NCI-H2029 (cell line): ENCODE measurements at regions not wholly inside any gene's neighbourhood (a gene's known extent, or its start where the extent isn't known, plus 50 kb on each side); places are given as distances from the start of the nearest gene placed in this dataset.
A peak's percentile ranks its signal among the peaks of the same experiment; 100 is the strongest.

Experiments
- DNase-seq: peaks from one replicate; lab custom pipeline; 2025; lab: John Stamatoyannopoulos, UW

GRCh38 chr5:89041249-89041779 lies 158.3 kb upstream of the MEF2C start:
- no peak for DNase-seq

DNA sequence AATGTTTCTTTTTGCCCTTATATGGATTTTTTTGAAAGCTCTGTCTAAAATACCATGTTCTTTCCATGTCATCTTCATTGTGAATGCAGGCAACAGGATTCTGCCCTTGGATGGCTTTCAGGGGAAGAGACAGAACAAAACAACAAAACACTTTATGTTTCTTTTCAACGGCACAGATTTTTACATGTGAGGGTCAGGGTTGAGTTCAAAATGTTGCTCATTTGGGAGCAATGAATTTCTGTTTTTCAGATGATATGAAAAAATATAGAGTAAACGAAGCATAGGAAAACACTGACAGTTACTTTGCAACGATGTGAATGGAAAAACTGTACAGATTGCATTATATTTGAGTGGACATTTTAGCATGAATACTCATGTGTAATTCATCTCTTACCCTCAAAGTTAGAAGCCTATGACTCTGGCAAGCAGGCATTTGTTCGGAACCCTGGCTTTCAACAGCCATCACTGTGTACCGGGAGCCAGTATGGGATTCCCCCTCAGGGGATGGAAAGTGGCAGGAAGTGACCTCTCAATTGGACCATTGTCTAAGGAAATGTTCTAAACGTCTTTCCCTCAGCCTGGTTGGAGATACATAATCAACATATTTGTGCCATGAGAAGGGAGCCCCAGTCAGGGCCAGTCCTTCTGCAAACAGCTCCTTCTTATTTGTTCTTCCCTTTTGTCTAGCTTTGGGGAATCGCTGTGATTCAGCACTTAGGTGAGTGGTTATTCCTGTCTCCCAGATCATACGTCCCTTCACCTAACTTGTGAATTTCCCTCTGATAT lies 153.9 kb upstream of the MEF2C start:
- no peak for DNase-seq

- no peak for DNase-seq
Observed at GRCh38 chr5:89036166-89036565, 153.2 kb upstream of the MEF2C start.

GRCh38 chr5:89034588-89034987 lies 151.6 kb upstream of the MEF2C start:
- no peak for DNase-seq

- DNase-seq, result no peak
Observed at GRCh38 chr5:89030798-89031197, 147.8 kb upstream of the MEF2C start.

DNA sequence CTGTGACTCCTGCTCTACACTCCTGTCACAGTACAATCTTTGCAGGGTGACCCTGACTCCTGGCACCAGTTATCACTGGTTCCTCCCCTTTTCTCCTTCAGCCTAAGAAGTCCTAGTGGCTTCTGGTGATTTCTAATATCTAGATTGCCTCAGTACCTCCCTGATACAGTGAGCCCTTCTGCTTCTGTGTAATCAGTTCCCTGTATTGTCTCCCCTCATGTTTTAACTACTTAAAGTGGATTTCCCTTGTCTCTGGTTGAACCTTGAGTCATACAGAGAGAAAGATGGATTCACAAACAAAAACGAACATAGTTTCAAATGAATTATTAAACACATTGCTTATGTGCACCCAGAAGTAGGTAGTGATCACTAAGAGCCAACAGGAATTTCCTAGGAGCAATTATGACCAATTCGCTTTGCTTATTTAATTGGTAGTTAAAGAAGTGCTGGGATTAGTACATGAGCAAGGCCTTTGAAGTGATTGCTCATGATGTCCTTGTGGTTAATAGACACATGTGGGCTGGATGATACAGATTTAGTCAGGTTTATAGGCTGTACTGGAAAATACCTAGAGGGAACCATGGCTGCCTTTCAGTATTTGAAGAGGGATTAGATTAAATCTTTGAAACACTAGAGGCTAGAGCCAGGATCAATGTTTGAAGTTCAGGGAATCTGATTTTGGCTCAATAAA lies 145.8 kb upstream of the MEF2C start:
- no peak for DNase-seq

DNA sequence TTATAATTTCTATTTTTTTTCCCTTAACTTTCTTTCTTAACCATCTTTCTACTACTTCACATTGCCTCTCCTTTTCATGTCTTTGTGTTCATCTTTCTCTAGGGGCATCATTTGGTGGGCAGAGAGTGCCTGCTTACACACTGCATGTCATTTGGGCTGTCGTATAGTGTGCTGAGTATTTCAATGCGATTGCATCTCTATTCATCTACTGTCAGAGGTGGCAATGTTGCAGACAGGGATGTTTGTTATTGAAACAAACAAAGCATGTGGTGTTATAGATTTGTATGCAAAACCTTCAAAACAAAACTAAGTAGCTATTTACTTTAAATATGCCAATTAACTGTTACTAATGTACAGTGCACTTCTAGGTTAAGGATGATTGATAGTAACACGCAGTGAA lies 141.1 kb upstream of the MEF2C start:
- DNase-seq, result no peak

DNA sequence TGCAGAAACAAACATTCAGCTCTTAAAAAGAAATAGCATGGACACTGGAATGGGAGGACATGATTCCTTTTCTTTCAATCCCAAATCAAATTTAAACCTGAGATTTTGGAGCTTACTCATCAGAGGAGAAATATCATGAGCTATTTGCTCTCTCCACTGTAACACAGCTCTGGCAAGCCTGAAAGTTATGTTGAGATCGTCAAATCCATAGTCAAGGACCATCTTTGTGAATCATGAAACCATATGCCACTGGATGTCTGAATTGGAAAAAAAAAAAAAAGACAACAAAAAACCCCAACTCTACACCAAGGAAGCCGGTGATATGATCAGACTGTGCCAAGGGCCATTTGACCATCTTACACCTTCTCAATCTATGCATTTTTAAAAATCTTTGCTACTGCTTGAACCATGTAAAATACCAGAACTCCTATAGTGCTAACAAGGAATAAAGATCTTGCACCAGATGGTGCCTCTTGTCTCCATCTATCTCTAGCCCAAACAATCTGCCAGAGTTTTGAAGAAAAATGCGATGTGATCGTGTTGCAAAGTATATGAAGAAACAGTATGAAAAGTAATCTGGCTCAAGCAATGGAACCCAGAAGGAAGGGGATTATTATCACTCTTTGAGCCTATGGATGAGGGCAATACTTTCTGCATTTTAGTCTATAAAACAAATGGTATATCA lies 138.1 kb upstream of the MEF2C start:
- no peak for DNase-seq

GRCh38 chr5:89016741-89017303 lies 133.8 kb upstream of the MEF2C start:
- DNase-seq, result no peak

DNA sequence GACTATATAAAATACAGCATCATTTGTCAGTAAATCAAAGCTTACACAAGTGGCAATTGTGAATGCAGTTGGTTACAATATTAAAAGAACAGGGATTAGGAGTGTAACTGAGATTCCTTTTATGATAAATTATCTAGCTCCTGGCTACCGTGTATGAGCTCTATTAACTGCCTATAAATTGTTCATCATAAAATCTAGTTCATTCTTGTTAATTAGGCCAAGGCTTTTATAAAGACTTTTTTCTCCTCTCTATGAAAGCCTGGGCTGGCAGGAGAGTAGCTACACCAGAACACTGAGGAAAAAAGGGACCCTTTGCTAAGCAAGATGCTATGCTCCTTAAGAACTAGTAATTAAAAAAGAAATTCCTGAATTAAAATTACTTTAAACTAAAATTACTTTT lies 132.4 kb upstream of the MEF2C start:
- DNase-seq, result no peak

DNA sequence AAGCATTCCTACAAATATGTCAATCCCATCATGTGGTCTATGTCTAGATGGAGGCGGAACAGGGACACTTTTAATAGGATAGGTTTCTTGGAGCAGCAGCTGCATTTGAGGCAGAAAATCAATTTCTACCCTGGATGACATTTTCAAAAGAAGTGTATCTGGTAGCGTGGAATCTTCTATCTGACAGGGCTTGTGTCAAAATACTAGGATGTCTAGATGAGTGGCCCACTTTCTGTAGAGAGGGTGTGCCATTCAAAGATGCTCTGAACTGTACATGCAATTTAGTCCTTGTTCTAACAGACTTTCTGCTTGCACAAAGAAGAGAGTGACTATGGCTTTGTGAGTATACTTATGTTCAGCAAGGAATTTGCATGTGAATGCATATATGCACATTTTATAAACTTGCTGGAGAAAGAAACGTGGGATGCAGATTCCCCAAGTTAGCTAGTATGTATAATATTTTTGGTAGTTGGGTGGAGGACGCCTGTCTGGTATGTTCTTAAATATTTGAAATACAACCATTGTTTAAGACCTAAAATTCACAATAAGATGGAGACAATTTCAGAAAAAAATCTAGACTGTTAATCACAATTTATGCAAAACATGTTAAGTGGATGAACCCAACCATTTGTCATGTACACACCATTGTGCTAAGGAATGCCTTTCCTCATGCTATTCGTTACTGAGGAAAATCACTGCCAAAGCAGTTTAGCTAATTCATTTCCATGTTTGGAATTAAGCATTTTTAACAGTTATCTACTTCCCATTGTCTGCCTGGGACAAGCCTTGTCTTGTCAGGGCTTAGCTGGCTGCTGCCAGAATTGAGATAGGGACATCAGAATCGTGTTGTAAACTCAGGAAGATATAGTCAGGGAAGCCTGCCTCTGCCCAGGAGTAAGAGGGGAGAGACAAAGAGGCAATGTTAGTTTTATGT lies 129.1 kb upstream of the MEF2C start:
- DNase-seq, result no peak

- no peak for DNase-seq
Observed at GRCh38 chr5:89010512-89010911, 127.5 kb upstream of the MEF2C start.

DNA sequence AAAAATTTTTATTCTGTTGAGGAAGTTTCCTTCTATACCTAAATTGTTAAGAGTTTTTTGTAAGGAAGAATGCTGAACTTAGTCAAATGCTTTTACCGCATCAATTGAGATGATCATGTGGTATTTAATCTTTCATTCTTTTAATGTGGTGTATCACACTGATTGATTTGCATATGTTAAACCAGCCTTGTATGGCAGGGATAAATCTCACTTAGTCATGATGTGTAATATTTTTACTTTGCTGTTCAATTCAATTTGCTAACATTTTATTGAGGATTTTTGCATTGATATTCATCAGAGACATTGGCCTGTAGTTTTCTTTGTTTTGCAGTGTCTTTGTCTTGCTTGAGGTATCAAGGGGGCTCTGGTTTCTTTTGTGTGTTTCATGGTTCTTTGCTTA lies 125.3 kb upstream of the MEF2C start:
- DNase-seq, result no peak

GRCh38 chr5:89005990-89006389 lies 123.0 kb upstream of the MEF2C start:
- no peak for DNase-seq

GRCh38 chr5:89004379-89004778 lies 121.4 kb upstream of the MEF2C start:
- DNase-seq, result no peak

DNA sequence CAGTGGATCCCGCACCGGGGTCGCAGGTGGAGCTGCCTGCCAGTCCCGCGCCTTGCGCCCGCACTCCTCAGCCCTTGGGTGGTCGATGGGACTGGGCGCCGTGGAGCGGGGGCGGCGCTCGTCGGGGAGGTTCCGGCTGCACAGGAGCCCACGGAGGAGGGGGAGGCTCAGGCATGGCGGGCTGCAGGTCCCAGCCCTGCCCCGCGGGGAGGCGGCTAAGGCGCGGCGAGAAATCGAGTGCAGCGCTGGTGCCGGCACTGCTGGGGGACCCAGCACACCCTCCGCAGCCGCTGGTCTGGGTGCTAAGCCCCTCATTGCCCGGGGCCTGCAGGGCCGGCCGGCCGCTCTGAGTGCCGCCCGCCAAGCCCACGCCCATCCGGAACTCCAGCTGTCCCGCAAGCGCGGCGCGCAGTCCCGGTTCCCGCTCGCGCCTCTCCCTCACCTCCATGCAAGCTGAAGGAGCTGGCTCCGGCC lies 120.6 kb upstream of the MEF2C start:
- DNase-seq, result no peak

DNA sequence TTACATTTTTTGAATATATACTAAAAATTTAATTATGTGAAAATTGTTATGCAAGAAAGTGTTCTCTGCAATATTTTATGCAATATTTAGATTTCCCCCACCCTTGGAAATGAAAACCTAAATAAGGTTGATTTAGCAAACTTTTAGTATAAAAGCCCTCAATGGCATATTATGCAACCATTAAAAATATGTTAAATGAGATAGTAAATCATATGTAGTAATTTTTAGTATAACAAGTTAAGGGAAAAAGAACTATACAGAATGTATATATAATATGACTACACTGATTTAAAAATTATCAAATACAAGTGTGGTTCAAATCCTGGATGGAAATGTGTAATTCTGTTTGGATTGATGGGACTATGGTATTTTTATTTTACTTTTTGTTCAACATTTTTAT lies 116.9 kb upstream of the MEF2C start:
- DNase-seq, result no peak

DNA sequence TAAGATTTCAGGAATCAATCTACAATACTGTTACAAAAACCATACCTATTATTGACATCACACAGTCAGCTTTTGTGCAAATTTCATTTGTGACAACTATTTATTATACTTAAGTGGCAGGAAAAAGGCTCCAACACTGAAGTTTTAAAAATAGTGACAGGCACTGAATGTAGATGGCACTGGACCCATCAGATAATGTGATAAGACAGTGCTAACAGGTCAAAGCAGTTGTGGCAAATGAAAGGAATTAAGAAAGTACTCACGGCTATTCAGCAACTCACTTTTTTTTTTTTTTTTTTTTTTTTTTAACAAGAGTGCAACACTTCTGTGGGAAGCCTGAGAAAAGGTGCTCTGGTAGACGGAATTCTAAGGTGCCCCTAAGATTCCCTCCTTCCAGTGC lies 115.0 kb upstream of the MEF2C start:
- no peak for DNase-seq

DNA sequence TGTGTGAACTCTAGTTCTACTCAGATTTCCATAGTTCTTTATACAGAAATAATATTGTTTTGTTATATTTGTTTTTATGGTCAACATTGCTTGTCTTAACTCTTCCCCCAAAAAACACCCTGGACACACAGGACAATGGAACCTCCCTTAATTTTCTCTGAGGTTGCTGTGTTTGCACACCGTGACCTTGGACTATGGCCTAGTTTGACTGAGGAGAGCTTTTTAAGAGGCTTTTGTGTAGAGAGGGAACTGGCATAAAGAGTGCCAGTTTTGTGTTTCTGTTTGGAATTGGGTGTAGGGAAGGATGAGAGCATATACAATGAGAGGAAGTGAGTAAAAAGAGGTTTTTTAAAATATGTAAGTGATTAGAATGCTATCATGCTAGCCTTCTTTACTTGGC lies 101.1 kb upstream of the MEF2C start:
- DNase-seq, result peak; percentile 39

DNA sequence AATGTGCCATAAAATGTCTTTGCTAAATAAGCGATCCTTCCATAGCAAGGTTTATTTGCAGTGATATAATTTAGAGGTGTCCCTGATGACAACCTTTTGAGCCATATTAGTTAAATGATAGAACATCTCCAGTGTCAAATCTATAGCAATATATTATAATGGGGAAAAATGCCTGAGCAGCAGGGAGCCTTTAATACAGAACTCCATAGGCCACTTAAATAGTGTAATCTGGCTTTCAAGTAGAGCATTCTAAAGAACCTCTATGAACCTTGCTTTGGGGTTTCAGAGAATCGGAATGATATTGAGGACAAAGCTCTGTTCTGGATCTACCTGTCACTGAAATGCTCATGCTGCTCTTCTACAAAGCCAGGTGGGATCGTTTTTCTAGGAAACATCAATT lies 96.7 kb upstream of the MEF2C start:
- DNase-seq, result no peak

DNA sequence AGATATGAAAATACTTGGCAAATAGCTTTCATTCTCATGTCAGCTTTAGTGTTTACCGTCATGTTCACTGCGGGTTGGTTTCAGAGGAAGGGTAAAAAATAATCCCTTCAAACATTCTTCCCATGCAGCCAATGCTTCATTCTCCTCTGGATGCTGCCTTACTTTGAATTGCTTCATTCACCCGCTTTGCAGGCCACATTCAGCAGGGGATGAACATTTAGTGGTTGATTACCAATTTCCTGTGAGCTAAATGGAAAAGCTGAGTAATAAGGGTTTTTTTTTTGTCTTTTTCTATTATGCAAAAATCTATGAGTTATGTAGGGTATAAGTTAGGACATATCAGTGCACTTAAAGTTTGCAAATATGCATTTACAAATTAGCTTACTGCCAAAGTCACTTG lies 96.3 kb upstream of the MEF2C start:
- no peak for DNase-seq
